ENCODE measurements at regions not wholly inside any gene's neighbourhood (a gene's known extent, or its start where the extent isn't known, plus 50 kb on each side); places are given as distances from the start of the nearest gene placed in this dataset.

GRCh38 chr7:113030489-113030888 lies 56.1 kb downstream of the GPR85 start:
- TF ChIP-seq, protein P1, sequence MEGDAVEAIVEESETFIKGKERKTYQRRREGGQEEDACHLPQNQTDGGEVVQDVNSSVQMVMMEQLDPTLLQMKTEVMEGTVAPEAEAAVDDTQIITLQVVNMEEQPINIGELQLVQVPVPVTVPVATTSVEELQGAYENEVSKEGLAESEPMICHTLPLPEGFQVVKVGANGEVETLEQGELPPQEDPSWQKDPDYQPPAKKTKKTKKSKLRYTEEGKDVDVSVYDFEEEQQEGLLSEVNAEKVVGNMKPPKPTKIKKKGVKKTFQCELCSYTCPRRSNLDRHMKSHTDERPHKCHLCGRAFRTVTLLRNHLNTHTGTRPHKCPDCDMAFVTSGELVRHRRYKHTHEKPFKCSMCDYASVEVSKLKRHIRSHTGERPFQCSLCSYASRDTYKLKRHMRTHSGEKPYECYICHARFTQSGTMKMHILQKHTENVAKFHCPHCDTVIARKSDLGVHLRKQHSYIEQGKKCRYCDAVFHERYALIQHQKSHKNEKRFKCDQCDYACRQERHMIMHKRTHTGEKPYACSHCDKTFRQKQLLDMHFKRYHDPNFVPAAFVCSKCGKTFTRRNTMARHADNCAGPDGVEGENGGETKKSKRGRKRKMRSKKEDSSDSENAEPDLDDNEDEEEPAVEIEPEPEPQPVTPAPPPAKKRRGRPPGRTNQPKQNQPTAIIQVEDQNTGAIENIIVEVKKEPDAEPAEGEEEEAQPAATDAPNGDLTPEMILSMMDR (IDR thresholded peaks at IDR 0.05): no peak
- no peak for TF ChIP-seq ZFX (IDR thresholded peaks at IDR 0.05; ENCODE audit: borderline replicate concordance)

Measured in 22Rv1 (cell line).